ENCODE measurements at regions not wholly inside any gene's neighbourhood (a gene's known extent, or its start where the extent isn't known, plus 50 kb on each side); places are given as distances from the start of the nearest gene placed in this dataset.

- TF ChIP-seq SRSF1 (optimal IDR thresholded peaks at IDR 0.05; ENCODE audit: low read depth, low read length) (no peak), ZNF644 (CRISPR knock-in tag; IDR thresholded peaks at IDR 0.05; ENCODE audit: low read depth) (no peak), JUN (CRISPR knock-in tag; IDR thresholded peaks at IDR 0.05) (no peak), ZNF281 (CRISPR knock-in tag; IDR thresholded peaks at IDR 0.05; ENCODE audit: borderline replicate concordance) (no peak), YY1 (IDR thresholded peaks at IDR 0.05; ENCODE audit: insufficient read depth, insufficient replicate concordance, low read depth, low read length) (no peak)
Observed at GRCh38 chr1:56317722-56318121, 261.6 kb downstream of the PLPP3 start.
